HFF-Myc (cell line): ENCODE measurements at regions not wholly inside any gene's neighbourhood (a gene's known extent, or its start where the extent isn't known, plus 50 kb on each side); places are given as distances from the start of the nearest gene placed in this dataset.

ENCODE experiments used
- DNase-seq: peaks from one replicate; pipeline ENCODE4 v3.0.0-alpha.2; 2011; ENCODE audit warnings: low read depth; ENCODE audit errors: extremely low read depth
- H3K4me3 ChIP-seq: replicated peaks from 2 replicates; pipeline ENCODE4 v1.5.1; 2011; ENCODE audit warnings: low read depth, mild to moderate bottlenecking, control low read depth, low read length
- CTCF ChIP-seq: IDR thresholded peaks from 2 replicates; pipeline ENCODE4 v1.5.1; 2012; ENCODE audit warnings: mild to moderate bottlenecking, low read depth, low read length, control low read depth; ENCODE audit errors: missing control alignments

GRCh38 chr20:4427940-4428586 is 179.0 kb upstream of the ADRA1D start:
- TF ChIP-seq CTCF, result no peak
- no peak for DNase-seq
- H3K4me3 ChIP-seq, result no peak overlapping the region

GRCh38 chr20:4418141-4418540 is 169.1 kb upstream of the ADRA1D start:
- H3K4me3 ChIP-seq, result no peak overlapping the region
- DNase-seq, result no peak
- TF ChIP-seq CTCF, result no peak

GRCh38 chr20:4415281-4415680 is 166.2 kb upstream of the ADRA1D start:
- TF ChIP-seq CTCF, result no peak
- no peak overlapping the region for H3K4me3 ChIP-seq
- no peak for DNase-seq

GRCh38 chr20:4413314-4414049 is 164.4 kb upstream of the ADRA1D start:
- no peak for TF ChIP-seq CTCF
- DNase-seq, result no peak
- no peak overlapping the region for H3K4me3 ChIP-seq

- DNase-seq, result no peak
- TF ChIP-seq CTCF, result no peak
- no peak overlapping the region for H3K4me3 ChIP-seq
Measured at GRCh38 chr20:4412216-4412615, 163.1 kb upstream of the ADRA1D start.

- no peak for DNase-seq
- TF ChIP-seq CTCF, result no peak
- no peak overlapping the region for H3K4me3 ChIP-seq
Measured at GRCh38 chr20:4411744-4412143, 162.7 kb upstream of the ADRA1D start.
